Suprapubic skin (tissue), 4 donors: ENCODE measurements at regions not wholly inside any gene's neighbourhood (a gene's known extent, or its start where the extent isn't known, plus 50 kb on each side); places are given as distances from the start of the nearest gene placed in this dataset.

Source experiments
- DNase-seq, 2 donors: peaks; one replicate each; pipeline ENCODE4 v3.0.0-alpha.2; 2019; ENCODE audit warnings: low spot score in 2 of 2
- H3K27ac ChIP-seq: fragments of 200-600 bp; sonication (generic); one replicate; pipeline ENCODE4 v1.5.1; 2019
- H3K27me3 ChIP-seq: fragments of 200-600 bp; sonication (generic); one replicate; pipeline ENCODE4 v1.5.1; 2019
- H3K36me3 ChIP-seq: fragments of 200-600 bp; sonication (generic); one replicate; pipeline ENCODE4 v1.5.1; 2019
- H3K4me1 ChIP-seq: fragments of 200-600 bp; sonication (generic); one replicate; pipeline ENCODE4 v1.5.1; 2019
- H3K4me3 ChIP-seq: fragments of 200-600 bp; sonication (generic); one replicate; pipeline ENCODE4 v1.5.1; 2019; ENCODE audit warnings: mild to moderate bottlenecking
- H3K9me3 ChIP-seq: fragments of 200-600 bp; sonication (generic); one replicate; pipeline ENCODE4 v1.5.1; 2019
- EP300 ChIP-seq: sonication (generic); formaldehyde crosslinking; IDR thresholded peaks from one replicate; pipeline ENCODE4 v1.6.1; 2017; ENCODE audit warnings: antibody characterized with exemption
- POLR2A ChIP-seq, 2 donors: fragments of 450-650 bp; IDR thresholded peaks; one replicate each; pipeline ENCODE4 v1.6.1; 2017; ENCODE audit warnings: antibody characterized with exemption in 2 of 2, mild to moderate bottlenecking in 2 of 2, moderate library complexity in 2 of 2
- POLR2AphosphoS5 ChIP-seq, 3 donors: sonication (generic); formaldehyde crosslinking; IDR thresholded peaks; one replicate each; pipeline ENCODE4 v1.6.1; 2017; ENCODE audit warnings: antibody characterized with exemption in 3 of 3
- WGBS: methylation state at CpG from one replicate; pipeline ENCODE4 v1.1.5; 2018; 5-methylcytosine and 5-hydroxymethylcytosine counted together
- TF ChIP-seq, protein P1 (sequence below), 2 donors: fragments of 200-600 bp in 1 of 2; fragments of 450-650 bp in 1 of 2; sonication (generic) in 1 of 2; IDR thresholded peaks; one replicate each; pipeline ENCODE4 v1.5.1; 2016 to 2019; ENCODE audit warnings: antibody characterized with exemption in 2 of 2, mild to moderate bottlenecking in 1 of 2, moderate library complexity in 1 of 2

DNA sequence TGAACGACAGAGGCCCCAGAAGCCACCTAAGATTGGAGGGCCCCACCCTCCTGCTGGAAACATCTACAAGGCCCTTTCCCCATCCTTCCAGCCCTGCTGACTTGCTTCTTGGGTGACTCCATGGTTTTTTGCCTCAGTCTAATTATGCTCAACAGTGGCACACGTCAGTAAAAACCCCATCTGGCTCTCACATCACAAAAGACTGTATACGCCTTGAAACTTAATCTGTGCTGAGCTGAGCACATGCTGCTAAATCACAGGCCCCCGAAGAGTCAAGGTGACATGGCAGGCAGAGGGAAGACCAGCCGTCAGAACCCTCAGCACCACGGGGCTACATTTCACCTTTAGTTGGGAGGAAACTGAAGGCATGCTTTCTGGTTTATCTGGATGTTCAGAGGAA lies 323.1 kb downstream of the CDH26 start:
- Histone ChIP-seq H3K27me3 (peaks cover 7% of the 10 kb centered on the region), H3K4me1 (no peaks in the 10 kb centered on the region), H3K27ac (no peak overlapping the region), H3K9me3 (no peaks in the 10 kb centered on the region), H3K4me3 (no peak overlapping the region), H3K36me3 (no peaks in the 10 kb centered on the region)
- no peak for TF ChIP-seq EP300
- TF ChIP-seq, protein P1, sequence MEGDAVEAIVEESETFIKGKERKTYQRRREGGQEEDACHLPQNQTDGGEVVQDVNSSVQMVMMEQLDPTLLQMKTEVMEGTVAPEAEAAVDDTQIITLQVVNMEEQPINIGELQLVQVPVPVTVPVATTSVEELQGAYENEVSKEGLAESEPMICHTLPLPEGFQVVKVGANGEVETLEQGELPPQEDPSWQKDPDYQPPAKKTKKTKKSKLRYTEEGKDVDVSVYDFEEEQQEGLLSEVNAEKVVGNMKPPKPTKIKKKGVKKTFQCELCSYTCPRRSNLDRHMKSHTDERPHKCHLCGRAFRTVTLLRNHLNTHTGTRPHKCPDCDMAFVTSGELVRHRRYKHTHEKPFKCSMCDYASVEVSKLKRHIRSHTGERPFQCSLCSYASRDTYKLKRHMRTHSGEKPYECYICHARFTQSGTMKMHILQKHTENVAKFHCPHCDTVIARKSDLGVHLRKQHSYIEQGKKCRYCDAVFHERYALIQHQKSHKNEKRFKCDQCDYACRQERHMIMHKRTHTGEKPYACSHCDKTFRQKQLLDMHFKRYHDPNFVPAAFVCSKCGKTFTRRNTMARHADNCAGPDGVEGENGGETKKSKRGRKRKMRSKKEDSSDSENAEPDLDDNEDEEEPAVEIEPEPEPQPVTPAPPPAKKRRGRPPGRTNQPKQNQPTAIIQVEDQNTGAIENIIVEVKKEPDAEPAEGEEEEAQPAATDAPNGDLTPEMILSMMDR (IDR thresholded peaks at IDR 0.05): no peak
- no peak for TF ChIP-seq POLR2AphosphoS5 (IDR thresholded peaks at IDR 0.05)
- WGBS: 78% methylated on average over 6 of the region's 6 CpGs
- DNase-seq: no peak

DNA sequence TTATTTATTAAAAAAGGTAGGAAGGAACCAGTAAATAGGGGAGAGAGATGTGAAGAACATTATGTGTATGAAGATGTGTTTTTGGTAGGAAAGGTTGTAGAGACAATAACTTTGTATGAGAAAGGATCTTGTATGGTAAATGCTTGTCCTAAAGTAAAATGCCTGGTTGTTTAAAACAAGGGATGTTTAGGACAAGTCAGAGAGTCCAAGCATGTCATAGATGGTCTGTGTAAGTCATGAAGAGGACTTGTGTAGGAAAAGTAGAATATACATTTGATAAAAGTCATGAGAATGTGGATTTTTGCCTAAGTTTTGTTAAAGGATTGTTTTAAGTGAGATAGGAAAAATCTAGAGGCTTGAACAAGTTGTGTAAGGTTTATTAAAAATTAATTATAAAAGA lies 325.1 kb downstream of the CDH26 start:
- H3K36me3 ChIP-seq: no peaks in the 10 kb centered on the region
- DNase-seq: no peak
- H3K27ac ChIP-seq: no peak overlapping the region
- no peaks in the 10 kb centered on the region for H3K9me3 ChIP-seq
- TF ChIP-seq, protein P1 (IDR thresholded peaks at IDR 0.05): no peak
- TF ChIP-seq POLR2A (IDR thresholded peaks at IDR 0.05) (no peak), POLR2AphosphoS5 (IDR thresholded peaks at IDR 0.05) (no peak), EP300 (no peak)
- no peak overlapping the region for H3K4me3 ChIP-seq
- no peaks in the 10 kb centered on the region for H3K27me3 ChIP-seq
- H3K4me1 ChIP-seq: no peaks in the 10 kb centered on the region

DNA sequence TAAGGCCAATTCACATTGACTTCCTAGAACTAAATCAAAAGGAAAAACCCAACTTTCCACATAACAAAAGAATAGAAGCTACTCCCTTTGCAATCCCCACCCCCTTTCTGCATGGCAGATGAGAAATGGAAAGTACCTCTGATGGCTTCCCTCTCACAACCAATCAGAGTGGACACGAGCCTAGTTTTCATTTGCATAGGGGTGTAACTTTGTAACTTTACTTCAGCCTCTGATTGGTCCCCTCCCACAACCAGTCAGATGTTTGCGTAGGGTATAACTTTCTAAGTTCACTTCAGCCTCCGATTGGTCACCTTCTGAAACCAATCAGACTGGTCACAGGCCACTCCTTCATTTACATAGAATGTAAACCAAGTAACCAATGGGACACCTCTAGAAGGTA lies 328.5 kb downstream of the CDH26 start:
- Histone ChIP-seq H3K27me3 (no peaks in the 10 kb centered on the region), H3K27ac (no peak overlapping the region), H3K4me3 (no peak overlapping the region), H3K4me1 (no peaks in the 10 kb centered on the region), H3K9me3 (peaks cover 11% of the 10 kb centered on the region), H3K36me3 (no peaks in the 10 kb centered on the region)
- DNase-seq: no peak
- TF ChIP-seq, protein P1 (IDR thresholded peaks at IDR 0.05): no peak
- no peak for TF ChIP-seq POLR2A (IDR thresholded peaks at IDR 0.05)
- TF ChIP-seq POLR2AphosphoS5 (IDR thresholded peaks at IDR 0.05): no peak
- TF ChIP-seq EP300: no peak
- 93% methylated on average over 3 of the region's 3 CpGs for whole genome bisulfite sequencing

DNA sequence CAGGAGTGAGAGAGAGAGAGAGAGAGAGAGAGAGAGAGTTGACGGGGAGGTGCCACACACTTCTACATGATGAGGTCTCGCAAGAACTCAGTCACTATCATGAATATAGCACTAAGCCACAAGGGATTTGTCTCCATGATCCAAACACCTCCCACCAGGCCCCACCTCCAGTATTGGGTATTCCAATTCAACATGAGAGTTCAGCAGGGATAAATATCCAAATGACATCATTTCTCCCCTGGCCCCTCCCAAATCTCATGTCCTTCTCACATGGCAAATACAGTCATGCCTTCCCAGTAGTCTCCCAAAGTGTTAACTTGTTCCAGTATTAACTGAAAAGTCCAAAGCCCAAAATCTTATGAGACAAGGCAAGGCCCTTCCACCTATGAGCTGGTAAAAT lies 330.7 kb downstream of the CDH26 start:
- Histone ChIP-seq H3K9me3 (peaks cover 11% of the 10 kb centered on the region), H3K4me3 (no peak overlapping the region), H3K36me3 (no peaks in the 10 kb centered on the region), H3K27ac (no peak overlapping the region), H3K4me1 (no peaks in the 10 kb centered on the region), H3K27me3 (no peaks in the 10 kb centered on the region)
- 82% methylated on average over 2 of the region's 2 CpGs for WGBS
- no peak for DNase-seq
- TF ChIP-seq, protein P1 (IDR thresholded peaks at IDR 0.05): no peak
- TF ChIP-seq POLR2AphosphoS5 (IDR thresholded peaks at IDR 0.05): no peak

DNA sequence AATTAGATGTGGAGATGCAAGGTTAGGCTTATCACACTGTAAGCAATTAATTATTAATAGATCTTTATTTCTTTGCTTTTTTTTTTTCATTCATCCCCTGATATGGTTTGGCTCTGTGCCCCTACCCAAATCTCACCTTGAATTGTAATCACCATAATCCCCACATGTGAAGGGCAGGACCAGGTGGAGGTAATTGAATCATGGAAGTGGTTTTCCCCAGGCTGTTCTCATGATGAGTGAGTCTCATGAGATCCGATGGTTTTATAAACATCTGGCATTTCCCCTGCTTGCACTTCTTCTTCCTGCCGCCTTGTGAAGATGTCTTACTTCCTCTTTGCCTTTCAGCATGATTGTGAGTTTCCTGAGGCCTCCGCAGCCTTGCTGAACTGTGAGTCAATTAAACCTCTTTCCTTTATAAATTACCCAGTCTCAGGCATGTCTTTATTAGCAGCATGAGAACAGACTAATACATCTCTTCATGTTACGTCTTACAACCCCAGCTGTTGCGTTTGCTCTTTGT lies 333.8 kb downstream of the CDH26 start:
- no peak overlapping the region for H3K27ac ChIP-seq
- 60% methylated on average over 5 of the region's 5 CpGs for WGBS

More for the DNA sequence above, 333.8 kb downstream of the CDH26 start:
- Histone ChIP-seq H3K9me3 (peaks cover 11% of the 10 kb centered on the region), H3K4me3 (no peak overlapping the region), H3K4me1 (no peaks in the 10 kb centered on the region), H3K27me3 (no peaks in the 10 kb centered on the region), H3K36me3 (no peaks in the 10 kb centered on the region)
- TF ChIP-seq, protein P1 (IDR thresholded peaks at IDR 0.05): no peak
- no peak for TF ChIP-seq EP300
- no peak for TF ChIP-seq POLR2AphosphoS5 (IDR thresholded peaks at IDR 0.05)
- TF ChIP-seq POLR2A (IDR thresholded peaks at IDR 0.05): no peak
- DNase-seq: no peak
